Activated CD4-positive, alpha-beta T cell treated with anti-CD3 and anti-CD28 coated beads for 36 hours (primary cell): ENCODE measurements at regions not wholly inside any gene's neighbourhood (a gene's known extent, or its start where the extent isn't known, plus 50 kb on each side); places are given as distances from the start of the nearest gene placed in this dataset.
A peak's percentile ranks its signal among the peaks of the same experiment; 100 is the strongest.

Experiments used
- ATAC-seq: fragments of 200-7000 bp; cut with Tn5 transposase; one replicate; pipeline ENCODE4 v1.10.0; 2021; ENCODE audit warnings: mild to moderate bottlenecking, moderate library complexity
- CTCF ChIA-PET: fragments of 350-600 bp; sonication (Branson Sonifier 250); formaldehyde crosslinking; loops from one replicate; lab custom pipeline; 2021; ENCODE audit warnings: antibody characterized with exemption; lab: Charles Lee
- POLR2A ChIA-PET: fragments of 350-600 bp; sonication (Branson Sonifier 250); formaldehyde crosslinking; loops from one replicate; lab custom pipeline; 2021; ENCODE audit warnings: antibody characterized with exemption, inconsistent platforms; lab: Charles Lee
- DNase-seq: peaks from one replicate; pipeline ENCODE4 v3.0.0-alpha.2; 2020
- H3K27ac Mint-ChIP-seq: one replicate; pipeline ENCODE4 v1.8.0; 2021; ENCODE audit warnings: mixed read lengths
- H3K27me3 Mint-ChIP-seq: one replicate; pipeline ENCODE4 v1.8.0; 2021; ENCODE audit warnings: mixed read lengths
- H3K36me3 Mint-ChIP-seq: one replicate; pipeline ENCODE4 v1.8.0; 2021; ENCODE audit warnings: low read depth, mixed read lengths
- H3K4me1 Mint-ChIP-seq: one replicate; pipeline ENCODE4 v1.8.0; 2021; ENCODE audit warnings: mixed read lengths
- H3K4me3 Mint-ChIP-seq: one replicate; pipeline ENCODE4 v1.8.0; 2021; ENCODE audit warnings: mild to moderate bottlenecking, moderate library complexity, mixed read lengths
- H3K9me3 Mint-ChIP-seq: one replicate; pipeline ENCODE4 v1.8.0; 2021; ENCODE audit warnings: low read depth, mixed read lengths
- intact Hi-C, 2 experiments: fragments of 100-400 bp; cut with DNase I in 1 of 2; cut with micrococcal nuclease in 1 of 2; formaldehyde crosslinking; loops; one replicate each; pipeline versions ENCODE4 v1.14.2 to v1.15.1; 2022 to 2024; cut with DNase I, micrococcal nuclease

- H3K36me3 Mint-ChIP-seq = no peaks in the 10 kb centered on the region
- peaks cover 11% of the 10 kb centered on the region for H3K4me1 Mint-ChIP-seq
- H3K27ac Mint-ChIP-seq = no peak overlapping the region
- ATAC-seq = no peak
- DNase-seq = no peak
- CTCF ChIA-PET = interaction anchor here (0.6 to 5.6 kb wide), 4 partner anchors 11 to 805 kb away, joined by 4 to 31 read pairs (median 18); no protein-coding TSS in a partner anchor
- H3K4me3 Mint-ChIP-seq = no peak overlapping the region
- intact Hi-C loops = loop anchor here (5.0 kb wide), 2 partner anchors 366 to 1804 kb away; no protein-coding TSS in a partner anchor
- H3K27me3 Mint-ChIP-seq = no peaks in the 10 kb centered on the region
- H3K9me3 Mint-ChIP-seq = peaks cover 7% of the 10 kb centered on the region
- POLR2A ChIA-PET = no interaction called here
Measured at GRCh38 chr3:59578129-59578528, 528.3 kb upstream of the CFAP20DC start.

- ATAC-seq (no peak), DNase-seq (no peak)
- CTCF ChIA-PET = interaction anchor here (0.6 to 5.6 kb wide), 9 partner anchors 10 to 365 kb away, joined by 3 to 31 read pairs (median 4); no protein-coding TSS in a partner anchor
- Mint-ChIP-seq H3K36me3 (no peaks in the 10 kb centered on the region), H3K4me1 (peaks cover 11% of the 10 kb centered on the region), H3K4me3 (no peak overlapping the region), H3K9me3 (no peaks in the 10 kb centered on the region), H3K27me3 (no peaks in the 10 kb centered on the region), H3K27ac (no peak overlapping the region)
- POLR2A ChIA-PET = no interaction called here
- intact Hi-C loops = loop anchor here (5.0 kb wide), 2 partner anchors 364 to 1806 kb away; no protein-coding TSS in a partner anchor
Measured at GRCh38 chr3:59576606-59577005, 526.8 kb upstream of the CFAP20DC start.

- Mint-ChIP-seq H3K9me3 (no peaks in the 10 kb centered on the region), H3K4me1 (peaks cover 3% of the 10 kb centered on the region), H3K27ac (no peak overlapping the region), H3K4me3 (no peak overlapping the region), H3K27me3 (peaks cover 2% of the 10 kb centered on the region), H3K36me3 (no peaks in the 10 kb centered on the region)
- ATAC-seq = peak; percentile 86
- peak; percentile 92 for DNase-seq
- intact Hi-C loops = loop anchor here (1.0 to 5.0 kb wide), 7 partner anchors 235 to 1807 kb away; no protein-coding TSS in a partner anchor
- CTCF ChIA-PET = interaction anchor here (0.7 to 5.6 kb wide), 26 partner anchors 8 to 559 kb away, joined by 3 to 31 read pairs (median 4); no protein-coding TSS in a partner anchor
- POLR2A ChIA-PET = interaction anchor here (0.8 kb wide), 1 partner anchor 282 kb away, joined by 4 read pairs; no protein-coding TSS in a partner anchor
Measured at GRCh38 chr3:59575113-59576001, 525.5 kb upstream of the CFAP20DC start.

- Mint-ChIP-seq H3K27me3 (peaks cover 2% of the 10 kb centered on the region), H3K27ac (no peak overlapping the region), H3K36me3 (no peaks in the 10 kb centered on the region), H3K4me1 (peaks cover 3% of the 10 kb centered on the region), H3K9me3 (no peaks in the 10 kb centered on the region), H3K4me3 (no peak overlapping the region)
- ATAC-seq (no peak), DNase-seq (no peak)
- intact Hi-C loops = loop anchor here (2.0 to 5.0 kb wide), 4 partner anchors 237 to 1808 kb away; no protein-coding TSS in a partner anchor
- CTCF ChIA-PET = interaction anchor here (0.5 to 5.6 kb wide), 7 partner anchors 10 to 392 kb away, joined by 3 to 31 read pairs (median 4); no protein-coding TSS in a partner anchor
- POLR2A ChIA-PET = interaction anchor here (0.6 kb wide), 1 partner anchor 146 kb away, joined by 3 read pairs; no protein-coding TSS in a partner anchor
Measured at GRCh38 chr3:59573911-59574310, 524.1 kb upstream of the CFAP20DC start.

- Mint-ChIP-seq H3K36me3 (no peaks in the 10 kb centered on the region), H3K4me1 (peaks cover 6% of the 10 kb centered on the region), H3K9me3 (no peaks in the 10 kb centered on the region), H3K27ac (no peak overlapping the region), H3K27me3 (peaks cover 4% of the 10 kb centered on the region), H3K4me3 (no peak overlapping the region)
- POLR2A ChIA-PET = no interaction called here
- intact Hi-C loops = loop anchor here in 1 of 2 experiments (5.0 kb wide), 1 partner anchor 1810 kb away; no protein-coding TSS in a partner anchor
- ATAC-seq = no peak
- DNase-seq = no peak
- CTCF ChIA-PET = no interaction called here
Measured at GRCh38 chr3:59572106-59572505, 522.3 kb upstream of the CFAP20DC start.

GRCh38 chr3:59570806-59571205, 521.0 kb upstream of the CFAP20DC start:
- no peak overlapping the region for H3K27ac Mint-ChIP-seq
- H3K36me3 Mint-ChIP-seq = no peaks in the 10 kb centered on the region
- POLR2A ChIA-PET = no interaction called here

GRCh38 chr3:59567661-59568060, 517.8 kb upstream of the CFAP20DC start:
- H3K9me3 Mint-ChIP-seq = no peaks in the 10 kb centered on the region
- H3K4me3 Mint-ChIP-seq = no peak overlapping the region
- POLR2A ChIA-PET = no interaction called here
- intact Hi-C loops = loop anchor here (2.0 to 10.0 kb wide), 4 partner anchors 41 to 517 kb away; no protein-coding TSS in a partner anchor
- ATAC-seq = no peak
- DNase-seq = no peak
- CTCF ChIA-PET = interaction anchor here (0.7 to 4.2 kb wide), 6 partner anchors 8 to 290 kb away, joined by 3 to 18 read pairs (median 4); no protein-coding TSS in a partner anchor
- H3K27me3 Mint-ChIP-seq = peaks cover 4% of the 10 kb centered on the region
- no peaks in the 10 kb centered on the region for H3K36me3 Mint-ChIP-seq
- no peak overlapping the region for H3K27ac Mint-ChIP-seq
- peaks cover 14% of the 10 kb centered on the region for H3K4me1 Mint-ChIP-seq

More at GRCh38 chr3:59570806-59571205, 521.0 kb upstream of the CFAP20DC start:
- no peak overlapping the region for H3K4me3 Mint-ChIP-seq
- H3K4me1 Mint-ChIP-seq = peaks cover 18% of the 10 kb centered on the region
- CTCF ChIA-PET = no interaction called here
- DNase-seq (no peak), ATAC-seq (no peak)
- no peaks in the 10 kb centered on the region for H3K9me3 Mint-ChIP-seq
- peaks cover 4% of the 10 kb centered on the region for H3K27me3 Mint-ChIP-seq
- intact Hi-C loops = loop anchor here in 1 of 2 experiments (5.0 kb wide), 1 partner anchor 1811 kb away; no protein-coding TSS in a partner anchor

- Mint-ChIP-seq H3K4me3 (no peak overlapping the region), H3K4me1 (peaks cover 17% of the 10 kb centered on the region), H3K36me3 (no peaks in the 10 kb centered on the region), H3K27ac (peak overlapping the region; percentile 45), H3K9me3 (no peaks in the 10 kb centered on the region), H3K27me3 (peaks cover 4% of the 10 kb centered on the region)
- ATAC-seq = peak; percentile 98
- POLR2A ChIA-PET = interaction anchor here (0.6 kb wide), 1 partner anchor 489 kb away, joined by 3 read pairs; no protein-coding TSS in a partner anchor
- DNase-seq = peak; percentile 46
- CTCF ChIA-PET = interaction anchor here (4.2 kb wide), 1 partner anchor 10 kb away, joined by 18 read pairs; no protein-coding TSS in a partner anchor
- intact Hi-C loops = loop anchor here (1.0 to 10.0 kb wide), 7 partner anchors 40 to 518 kb away; no protein-coding TSS in a partner anchor
Measured at GRCh38 chr3:59566481-59566975, 516.7 kb upstream of the CFAP20DC start.

- intact Hi-C loops = loop anchor here (2.0 to 10.0 kb wide), 3 partner anchors 252 to 520 kb away; no protein-coding TSS in a partner anchor
- no peak for ATAC-seq
- no peak for DNase-seq
- Mint-ChIP-seq H3K9me3 (no peaks in the 10 kb centered on the region), H3K27ac (no peak overlapping the region), H3K27me3 (peaks cover 3% of the 10 kb centered on the region), H3K4me3 (no peak overlapping the region), H3K36me3 (no peaks in the 10 kb centered on the region), H3K4me1 (peaks cover 24% of the 10 kb centered on the region)
- ChIA-PET POLR2A (no interaction called here), CTCF (interaction anchor here (4.2 kb wide), 1 partner anchor 11 kb away, joined by 18 read pairs; no protein-coding TSS in a partner anchor)
Measured at GRCh38 chr3:59565125-59565524, 515.3 kb upstream of the CFAP20DC start.

- H3K4me3 Mint-ChIP-seq = no peak overlapping the region
- H3K4me1 Mint-ChIP-seq = peaks cover 36% of the 10 kb centered on the region
- POLR2A ChIA-PET = interaction anchor here (0.6 kb wide), 1 partner anchor 27 kb away, joined by 3 read pairs; no protein-coding TSS in a partner anchor
- DNase-seq (no peak), ATAC-seq (no peak)
- H3K27me3 Mint-ChIP-seq = peaks cover 3% of the 10 kb centered on the region
- CTCF ChIA-PET = interaction anchor here (0.5 kb wide), 1 partner anchor 400 kb away, joined by 3 read pairs; no protein-coding TSS in a partner anchor
- H3K9me3 Mint-ChIP-seq = no peaks in the 10 kb centered on the region
- no peak overlapping the region for H3K27ac Mint-ChIP-seq
- intact Hi-C loops = loop anchor here (2.0 to 10.0 kb wide), 3 partner anchors 251 to 521 kb away; no protein-coding TSS in a partner anchor
- H3K36me3 Mint-ChIP-seq = no peaks in the 10 kb centered on the region
Measured at GRCh38 chr3:59563966-59564365, 514.1 kb upstream of the CFAP20DC start.
